ENCODE measurements at regions not wholly inside any gene's neighbourhood (a gene's known extent, or its start where the extent isn't known, plus 50 kb on each side); places are given as distances from the start of the nearest gene placed in this dataset.

DNA sequence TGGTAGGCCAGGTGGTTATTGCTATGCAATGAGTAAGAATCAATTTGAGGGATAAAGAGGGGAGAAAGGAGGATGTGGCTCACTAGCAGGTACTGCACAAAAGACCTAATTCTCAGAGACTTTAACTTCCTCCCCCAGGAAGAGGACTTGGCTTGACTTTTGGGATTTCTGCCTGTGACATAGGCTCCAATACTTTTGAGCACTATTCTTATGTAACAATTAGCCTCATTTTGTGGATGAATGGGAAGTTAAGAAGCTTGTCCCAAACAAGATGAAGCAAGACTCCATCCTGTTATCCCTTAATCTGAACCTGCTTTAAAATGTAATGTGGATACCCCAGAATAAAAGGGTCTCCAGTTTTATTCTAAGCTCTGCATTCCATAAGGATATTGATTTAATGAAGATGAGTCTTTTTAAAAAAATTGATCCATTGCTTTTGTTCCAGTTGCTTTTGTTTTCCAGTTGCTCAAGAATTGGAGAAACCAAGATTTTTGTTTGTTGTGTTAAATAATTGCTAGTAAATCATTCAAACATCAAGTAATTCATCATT lies 218.5 kb downstream of the SNX13 start:
- Histone ChIP-seq H3K4me3 (ENCODE audit: low read length) (no peak overlapping the region), H3K27me3 (ENCODE audit: control insufficient read depth, insufficient read depth, low read length) (no peaks in the 10 kb centered on the region), H3K4me1 (ENCODE audit: control insufficient read depth, insufficient read depth, low read length) (no peaks in the 10 kb centered on the region; the same call in 1 of the 2 replicates), H3K9me3 (ENCODE audit: control insufficient read depth, insufficient read depth, low read length) (no peaks in the 10 kb centered on the region), H3K27ac (ENCODE audit: low read length) (no peak overlapping the region), H3K36me3 (ENCODE audit: control insufficient read depth, insufficient read depth, low read length) (no peaks in the 10 kb centered on the region)
- no peak for DNase-seq (ENCODE audit: low read depth, low spot score)

DNA sequence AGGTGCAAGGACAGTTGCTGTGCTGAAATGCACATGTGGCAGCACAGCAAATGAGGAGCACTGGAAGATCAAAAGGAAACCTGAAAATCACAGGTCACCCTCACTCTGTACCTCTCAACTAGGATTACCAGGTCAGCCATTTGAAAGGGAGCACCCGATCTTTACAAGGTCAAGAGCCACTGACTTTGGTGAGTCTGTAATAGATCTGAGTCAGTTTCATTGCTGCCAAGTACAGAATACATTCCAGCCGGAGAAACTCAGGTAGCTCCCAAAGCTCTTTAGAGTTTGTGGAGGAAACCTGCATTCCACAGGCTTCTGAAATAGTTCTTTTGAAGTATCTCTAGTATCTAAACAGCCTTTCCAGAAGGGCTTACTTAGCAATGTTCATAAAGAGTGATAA lies 217.5 kb downstream of the SNX13 start:
- Histone ChIP-seq H3K4me3 (ENCODE audit: low read length) (no peak overlapping the region), H3K27ac (ENCODE audit: low read length) (no peak overlapping the region), H3K36me3 (ENCODE audit: control insufficient read depth, insufficient read depth, low read length) (no peaks in the 10 kb centered on the region), H3K9me3 (ENCODE audit: control insufficient read depth, insufficient read depth, low read length) (no peaks in the 10 kb centered on the region), H3K4me1 (ENCODE audit: control insufficient read depth, insufficient read depth, low read length) (no peaks in the 10 kb centered on the region; the same call in 1 of the 2 replicates), H3K27me3 (ENCODE audit: control insufficient read depth, insufficient read depth, low read length) (no peaks in the 10 kb centered on the region)
- WGBS (ENCODE audit: insufficient coverage, insufficient read length): no CpG with 5 or more reads among the region's 2 CpGs
- no peak for DNase-seq (ENCODE audit: low read depth, low spot score)

DNA sequence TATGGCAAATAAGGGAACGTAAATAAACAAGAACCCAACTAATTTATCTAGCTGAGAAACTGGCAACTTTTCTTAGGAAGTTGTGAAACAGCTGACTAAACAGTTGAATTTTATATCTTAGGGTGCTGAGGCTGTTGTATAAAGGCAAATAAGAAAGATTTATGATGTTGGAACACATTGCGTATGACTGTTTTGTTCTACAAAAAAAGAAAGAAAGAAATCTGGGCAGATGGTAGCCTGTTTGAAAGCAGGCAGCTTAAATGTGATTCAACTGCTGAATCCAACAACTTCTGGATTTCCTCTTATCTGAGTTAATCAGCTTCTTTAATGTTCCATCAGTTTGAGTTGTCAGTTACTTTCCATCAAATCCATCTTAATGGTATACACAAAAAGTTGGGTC lies 214.5 kb downstream of the SNX13 start:
- H3K9me3 ChIP-seq (ENCODE audit: control insufficient read depth, insufficient read depth, low read length): no peaks in the 10 kb centered on the region
- WGBS (ENCODE audit: insufficient coverage, insufficient read length): no CpG with 5 or more reads among the region's 2 CpGs
- H3K4me1 ChIP-seq (ENCODE audit: control insufficient read depth, insufficient read depth, low read length): no peaks in the 10 kb centered on the region; the same call in 1 of the 2 replicates
- no peaks in the 10 kb centered on the region for H3K27me3 ChIP-seq (ENCODE audit: control insufficient read depth, insufficient read depth, low read length)
- DNase-seq (ENCODE audit: low read depth, low spot score): no peak
- no peak overlapping the region for H3K27ac ChIP-seq (ENCODE audit: low read length)
- no peaks in the 10 kb centered on the region for H3K36me3 ChIP-seq (ENCODE audit: control insufficient read depth, insufficient read depth, low read length)
- no peak overlapping the region for H3K4me3 ChIP-seq (ENCODE audit: low read length)

DNA sequence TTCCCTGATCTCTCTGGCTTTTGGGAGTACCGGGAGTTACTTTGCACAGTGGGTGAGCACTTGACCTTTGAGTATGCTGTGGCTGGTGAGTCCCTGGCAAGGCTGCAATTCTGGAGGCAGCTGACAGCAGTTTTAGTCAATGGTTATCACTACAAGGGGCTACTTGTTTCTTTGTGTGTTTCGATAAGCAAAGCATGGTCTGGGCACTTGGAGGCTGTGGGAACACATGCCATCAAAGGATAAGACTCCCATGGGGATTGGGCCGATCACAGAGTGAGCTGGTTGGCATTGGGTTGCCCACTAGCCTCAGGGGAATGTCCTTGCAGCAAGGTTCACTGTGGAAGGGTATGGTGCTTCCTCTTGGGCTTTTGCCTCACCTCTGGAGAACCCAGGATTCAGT lies 208.2 kb downstream of the SNX13 start:
- Histone ChIP-seq H3K4me1 (ENCODE audit: control insufficient read depth, insufficient read depth, low read length) (no peaks in the 10 kb centered on the region), H3K4me3 (ENCODE audit: low read length) (no peak overlapping the region), H3K27ac (ENCODE audit: low read length) (no peak overlapping the region), H3K27me3 (ENCODE audit: control insufficient read depth, insufficient read depth, low read length) (no peaks in the 10 kb centered on the region), H3K36me3 (ENCODE audit: control insufficient read depth, insufficient read depth, low read length) (no peaks in the 10 kb centered on the region), H3K9me3 (ENCODE audit: control insufficient read depth, insufficient read depth, low read length) (no peaks in the 10 kb centered on the region; the same call in 1 of the 2 replicates)
- no peak for DNase-seq (ENCODE audit: low read depth, low spot score)
- WGBS (ENCODE audit: insufficient coverage, insufficient read length): no CpG with 5 or more reads among the region's 3 CpGs
